ENCODE measurements at regions not wholly inside any gene's neighbourhood (a gene's known extent, or its start where the extent isn't known, plus 50 kb on each side); places are given as distances from the start of the nearest gene placed in this dataset.

GRCh38 chr5:173808079-173808808, 79.9 kb upstream of the CPEB4 start:
- no peak for DNase-seq

GRCh38 chr5:173809014-173809413, 79.1 kb upstream of the CPEB4 start:
- no peak for DNase-seq

- no peak for DNase-seq
Observed at GRCh38 chr5:173812811-173813550, 75.2 kb upstream of the CPEB4 start.

GRCh38 chr5:173814053-173814452, 74.1 kb upstream of the CPEB4 start:
- DNase-seq = no peak

- no peak for DNase-seq
Observed at GRCh38 chr5:173815571-173815970, 72.6 kb upstream of the CPEB4 start.

- no peak for DNase-seq
Observed at GRCh38 chr5:173816728-173817127, 71.4 kb upstream of the CPEB4 start.

GRCh38 chr5:173817561-173817960, 70.6 kb upstream of the CPEB4 start:
- DNase-seq = no peak

GRCh38 chr5:173819521-173819920, 68.6 kb upstream of the CPEB4 start:
- no peak for DNase-seq

GRCh38 chr5:173823274-173823644, 64.9 kb upstream of the CPEB4 start:
- no peak for DNase-seq

- no peak for DNase-seq
Observed at GRCh38 chr5:173823721-173824567, 64.2 kb upstream of the CPEB4 start.

GRCh38 chr5:173825215-173825865, 62.8 kb upstream of the CPEB4 start:
- DNase-seq = peak; percentile 6 to 67

- no peak for DNase-seq
Observed at GRCh38 chr5:173826086-173826427, 62.1 kb upstream of the CPEB4 start.

GRCh38 chr5:173826428-173827350, 61.5 kb upstream of the CPEB4 start:
- no peak for DNase-seq

- DNase-seq = no peak
Observed at GRCh38 chr5:173828952-173829351, 59.2 kb upstream of the CPEB4 start.

GRCh38 chr5:173829826-173830225, 58.3 kb upstream of the CPEB4 start:
- DNase-seq = no peak

- DNase-seq = no peak
Observed at GRCh38 chr5:173830421-173830820, 57.7 kb upstream of the CPEB4 start.

- DNase-seq = no peak
Observed at GRCh38 chr5:173831196-173831914, 56.8 kb upstream of the CPEB4 start.

- DNase-seq = no peak
Observed at GRCh38 chr5:173832386-173832785, 55.8 kb upstream of the CPEB4 start.

GRCh38 chr5:173833196-173833985, 54.8 kb upstream of the CPEB4 start:
- no peak for DNase-seq

GRCh38 chr5:173834071-173834771, 53.9 kb upstream of the CPEB4 start:
- no peak for DNase-seq

Measured in cerebellar nuclear complex (tissue), 1 donor.